Chondrocyte (in vitro differentiated cells): ENCODE measurements at regions not wholly inside any gene's neighbourhood (a gene's known extent, or its start where the extent isn't known, plus 50 kb on each side); places are given as distances from the start of the nearest gene placed in this dataset.
"Not testable (repeated sequence)": the region's sequence is repeated elsewhere in the genome, so short reads cannot be mapped to it uniquely, and the experiment has no call there.

Experiments
- DNase-seq: peaks from one replicate; pipeline ENCODE4 v3.0.0; 2021; ENCODE audit warnings: mixed read lengths, low spot score
- H3K27ac Mint-ChIP-seq: one replicate; pipeline ENCODE4 v1.8.0; 2021; ENCODE audit warnings: mild to moderate bottlenecking, moderate library complexity, mixed read lengths; ENCODE audit not compliant: unreplicated experiment
- H3K27me3 Mint-ChIP-seq: 2 replicates; pipeline ENCODE4 v1.8.0; 2021; ENCODE audit warnings: low read depth, mixed read lengths
- H3K36me3 Mint-ChIP-seq: 2 replicates; pipeline ENCODE4 v1.8.0; 2021; ENCODE audit warnings: low read depth, mixed read lengths
- H3K4me1 Mint-ChIP-seq: 2 replicates; pipeline ENCODE4 v1.8.0; 2021; ENCODE audit warnings: low read depth, mild to moderate bottlenecking, mixed read lengths
- H3K4me3 Mint-ChIP-seq: one replicate; pipeline ENCODE4 v1.8.0; 2021; ENCODE audit warnings: mild to moderate bottlenecking, moderate library complexity, mixed read lengths; ENCODE audit not compliant: unreplicated experiment
- H3K9me3 Mint-ChIP-seq: 2 replicates; pipeline ENCODE4 v1.8.0; 2021; ENCODE audit warnings: low read depth, mixed read lengths
- TF ChIP-seq, protein P1 (sequence below): fragments of 200-600 bp; sonication (generic); IDR thresholded peaks from 2 replicates; pipeline ENCODE4 v1.5.0; 2021; ENCODE audit warnings: antibody characterized with exemption, mild to moderate bottlenecking, moderate library complexity

GRCh38 chr4:154907345-154908045, 126.4 kb downstream of the RBM46 start:
- H3K4me1 Mint-ChIP-seq, H3K4me3 Mint-ChIP-seq, H3K36me3 Mint-ChIP-seq, H3K27me3 Mint-ChIP-seq, H3K9me3 Mint-ChIP-seq, H3K27ac Mint-ChIP-seq, DNase-seq: not testable (repeated sequence)

DNA sequence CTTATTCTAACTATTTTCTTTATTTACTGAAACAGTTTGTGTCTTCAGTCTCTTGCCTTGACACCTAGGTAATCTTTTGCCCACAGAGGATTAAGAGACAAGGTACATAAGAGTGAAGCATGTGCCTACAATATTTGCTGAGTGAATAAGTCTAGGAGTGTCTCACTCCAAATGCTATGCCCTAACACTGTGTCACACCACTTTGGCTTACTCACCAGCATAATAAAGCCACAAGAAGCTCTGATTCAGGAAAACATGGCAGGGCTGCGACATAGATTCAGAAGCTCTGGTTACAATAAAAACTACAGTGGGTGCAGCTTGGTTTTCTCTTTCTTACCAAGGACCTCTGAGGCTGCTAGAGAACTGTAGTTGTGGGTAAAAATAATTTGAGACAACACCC, 127.1 kb downstream of the RBM46 start:
- Mint-ChIP-seq H3K36me3 (no peaks in the 10 kb centered on the region), H3K4me1 (no peaks in the 10 kb centered on the region), H3K27me3 (no peaks in the 10 kb centered on the region), H3K27ac (no peak overlapping the region), H3K4me3 (no peak overlapping the region), H3K9me3 (peaks cover 3% of the 10 kb centered on the region)
- DNase-seq = no peak
- TF ChIP-seq, protein P1, sequence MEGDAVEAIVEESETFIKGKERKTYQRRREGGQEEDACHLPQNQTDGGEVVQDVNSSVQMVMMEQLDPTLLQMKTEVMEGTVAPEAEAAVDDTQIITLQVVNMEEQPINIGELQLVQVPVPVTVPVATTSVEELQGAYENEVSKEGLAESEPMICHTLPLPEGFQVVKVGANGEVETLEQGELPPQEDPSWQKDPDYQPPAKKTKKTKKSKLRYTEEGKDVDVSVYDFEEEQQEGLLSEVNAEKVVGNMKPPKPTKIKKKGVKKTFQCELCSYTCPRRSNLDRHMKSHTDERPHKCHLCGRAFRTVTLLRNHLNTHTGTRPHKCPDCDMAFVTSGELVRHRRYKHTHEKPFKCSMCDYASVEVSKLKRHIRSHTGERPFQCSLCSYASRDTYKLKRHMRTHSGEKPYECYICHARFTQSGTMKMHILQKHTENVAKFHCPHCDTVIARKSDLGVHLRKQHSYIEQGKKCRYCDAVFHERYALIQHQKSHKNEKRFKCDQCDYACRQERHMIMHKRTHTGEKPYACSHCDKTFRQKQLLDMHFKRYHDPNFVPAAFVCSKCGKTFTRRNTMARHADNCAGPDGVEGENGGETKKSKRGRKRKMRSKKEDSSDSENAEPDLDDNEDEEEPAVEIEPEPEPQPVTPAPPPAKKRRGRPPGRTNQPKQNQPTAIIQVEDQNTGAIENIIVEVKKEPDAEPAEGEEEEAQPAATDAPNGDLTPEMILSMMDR = no peak

- H3K27me3 Mint-ChIP-seq = peaks cover 2% of the 10 kb centered on the region
- H3K27ac Mint-ChIP-seq = no peak overlapping the region
- no peak overlapping the region for H3K4me3 Mint-ChIP-seq
- DNase-seq = no peak
- peaks cover 7% of the 10 kb centered on the region for H3K9me3 Mint-ChIP-seq
- TF ChIP-seq, protein P1 = peak; percentile 24
- H3K36me3 Mint-ChIP-seq = no peaks in the 10 kb centered on the region
- H3K4me1 Mint-ChIP-seq = no peaks in the 10 kb centered on the region
Measured at GRCh38 chr4:154911097-154911496, 130.0 kb downstream of the RBM46 start.

DNA sequence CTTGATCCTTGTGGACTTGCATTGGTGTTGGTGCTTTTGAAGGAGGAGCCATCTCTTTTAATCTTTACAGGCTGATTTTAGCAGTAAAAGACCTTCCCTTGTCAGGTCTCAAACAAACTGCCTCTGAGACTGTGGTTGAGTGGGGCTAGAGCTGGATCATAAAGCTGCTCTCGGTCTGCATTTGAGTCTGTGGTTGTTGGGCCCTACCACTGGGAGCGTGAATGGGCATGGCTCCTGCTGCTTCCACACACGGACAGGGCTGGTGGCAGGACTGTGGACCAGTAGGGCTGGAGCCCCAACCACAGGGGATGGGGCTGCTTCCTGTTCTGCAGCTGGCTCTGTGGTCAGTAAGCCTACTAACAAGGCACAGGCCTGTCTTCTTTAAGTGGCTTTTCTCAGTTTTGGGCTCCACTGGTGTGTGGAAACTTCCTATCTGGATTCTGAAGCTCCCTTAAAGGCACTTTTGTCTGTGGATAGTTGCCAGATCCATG, 130.6 kb downstream of the RBM46 start:
- Mint-ChIP-seq H3K27ac (no peak overlapping the region), H3K9me3 (peaks cover 4% of the 10 kb centered on the region), H3K27me3 (peaks cover 2% of the 10 kb centered on the region), H3K36me3 (no peaks in the 10 kb centered on the region), H3K4me3 (no peak overlapping the region), H3K4me1 (no peaks in the 10 kb centered on the region)
- TF ChIP-seq, protein P1 = no peak
- DNase-seq = no peak

DNA sequence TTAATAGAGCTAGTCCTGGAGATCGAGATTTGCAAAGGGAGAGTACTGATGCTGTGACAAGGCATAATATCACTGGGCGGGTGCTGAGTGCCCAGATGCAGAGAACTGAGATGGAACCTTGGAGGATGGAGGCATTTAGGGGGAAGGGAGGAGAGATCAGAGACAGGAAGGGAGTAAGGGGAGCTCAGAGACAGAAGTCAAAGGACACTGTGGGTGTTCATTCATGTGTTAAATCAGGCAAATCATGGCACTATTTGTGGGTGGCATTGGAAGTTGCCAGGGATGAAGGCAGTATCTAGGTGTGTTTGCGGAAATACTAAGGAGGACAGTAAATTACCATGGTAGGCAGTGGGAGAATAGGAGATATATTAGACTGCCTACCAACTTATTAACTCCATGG, 135.0 kb downstream of the RBM46 start:
- Mint-ChIP-seq H3K4me1 (no peaks in the 10 kb centered on the region), H3K9me3 (peaks cover 4% of the 10 kb centered on the region), H3K36me3 (no peaks in the 10 kb centered on the region), H3K27me3 (peaks cover 2% of the 10 kb centered on the region), H3K27ac (no peak overlapping the region), H3K4me3 (no peak overlapping the region)
- DNase-seq = no peak
- TF ChIP-seq, protein P1 = no peak

DNA sequence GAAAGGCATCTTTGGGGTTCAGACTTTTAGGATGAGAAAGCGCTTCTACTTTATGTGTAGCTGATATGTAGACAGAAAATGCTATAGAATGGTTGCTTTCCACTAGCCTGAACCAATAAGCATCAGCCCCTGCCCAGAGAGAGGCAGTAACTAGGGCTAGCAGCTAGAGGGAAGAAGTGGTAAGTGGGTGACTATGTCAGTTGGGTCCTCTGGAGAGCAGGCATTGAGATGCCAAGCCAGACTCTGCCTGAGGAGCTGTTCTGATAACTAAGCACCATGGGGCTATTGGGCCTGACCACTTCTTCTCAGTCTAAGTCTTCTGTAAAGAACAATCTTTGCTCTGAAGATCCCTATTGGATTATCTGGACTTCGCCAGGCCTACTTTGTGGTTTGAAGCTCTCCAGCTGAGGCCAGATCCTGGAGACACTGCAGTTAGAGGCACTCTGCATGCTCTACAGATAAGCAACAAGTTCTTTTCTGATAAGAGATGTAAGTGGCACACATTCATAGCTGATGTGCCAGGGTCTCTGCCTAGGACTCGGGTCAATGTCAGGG, 146.1 kb downstream of the RBM46 start:
- Mint-ChIP-seq H3K4me1 (no peaks in the 10 kb centered on the region), H3K9me3 (peaks cover 23% of the 10 kb centered on the region), H3K27me3 (peaks cover 2% of the 10 kb centered on the region), H3K27ac (no peak overlapping the region), H3K4me3 (no peak overlapping the region), H3K36me3 (peaks cover 2% of the 10 kb centered on the region)
- TF ChIP-seq, protein P1 = no peak
- no peak for DNase-seq
